HG03378 (cell line): ENCODE measurements at regions not wholly inside any gene's neighbourhood (a gene's known extent, or its start where the extent isn't known, plus 50 kb on each side); places are given as distances from the start of the nearest gene placed in this dataset.
"Not testable (repeated sequence)": the region's sequence is repeated elsewhere in the genome, so short reads cannot be mapped to it uniquely, and the experiment has no call there.

ENCODE experiments used
- ATAC-seq: cut with Tn5 transposase; IDR thresholded peaks from one replicate; pipeline ENCODE4 v1.9.1; 2021; ENCODE audit warnings: mild to moderate bottlenecking, moderate library complexity; ENCODE audit not compliant: unreplicated experiment

- no peak for ATAC-seq
Measured at GRCh38 chr12:91896286-91897024, 249.2 kb downstream of the BTG1 start.

DNA sequence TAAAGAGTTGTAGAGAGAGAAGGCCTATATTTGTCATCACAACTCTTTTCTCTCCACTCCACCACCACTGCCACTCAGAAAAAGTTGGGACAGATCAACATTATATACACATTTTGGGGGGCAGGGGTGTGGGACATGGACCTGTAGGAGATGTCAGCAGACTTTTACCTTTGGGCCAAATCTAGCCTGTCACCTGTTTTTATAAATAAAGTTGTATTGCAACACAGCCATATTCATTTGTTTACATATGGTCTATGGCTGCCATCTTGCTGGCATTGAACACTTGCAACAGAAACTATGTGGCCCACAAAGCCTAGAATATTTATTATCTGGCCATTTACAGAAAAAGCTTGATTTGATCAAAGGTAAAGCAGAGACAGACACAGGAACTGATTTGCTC is 250.7 kb downstream of the BTG1 start:
- ATAC-seq = no peak

- ATAC-seq = no peak
Measured at GRCh38 chr12:91893476-91893875, 252.2 kb downstream of the BTG1 start.

GRCh38 chr12:91892081-91892855 is 253.4 kb downstream of the BTG1 start:
- no peak for ATAC-seq

- ATAC-seq = no peak
Measured at GRCh38 chr12:91890742-91891141, 254.9 kb downstream of the BTG1 start.

GRCh38 chr12:91889910-91890309 is 255.7 kb downstream of the BTG1 start:
- no peak for ATAC-seq

- ATAC-seq = no peak
Measured at GRCh38 chr12:91889059-91889458, 256.6 kb downstream of the BTG1 start.

GRCh38 chr12:91887957-91888356 is 257.7 kb downstream of the BTG1 start:
- ATAC-seq = no peak

- ATAC-seq = no peak
Measured at GRCh38 chr12:91885851-91886731, 259.6 kb downstream of the BTG1 start.

GRCh38 chr12:91884230-91884629 is 261.4 kb downstream of the BTG1 start:
- no peak for ATAC-seq

GRCh38 chr12:91883811-91884210 is 261.8 kb downstream of the BTG1 start:
- no peak for ATAC-seq

DNA sequence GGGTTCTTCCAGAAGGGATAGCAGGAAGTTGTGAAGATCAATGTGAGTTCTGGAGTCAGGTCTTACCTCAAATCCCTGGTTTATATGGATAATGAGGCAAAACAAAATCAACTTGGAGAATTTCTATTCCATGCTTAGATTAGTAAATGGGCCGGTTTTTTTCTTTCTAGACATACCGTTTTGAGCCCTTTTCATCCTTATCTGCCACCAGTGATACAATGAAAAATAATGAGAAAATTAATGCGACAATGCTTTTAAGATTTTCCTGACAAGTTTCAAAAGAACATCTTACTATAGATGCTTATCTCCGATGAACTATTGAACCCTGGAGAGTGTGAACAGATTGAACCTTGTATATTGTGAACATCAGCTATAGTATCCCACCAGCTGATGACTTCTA is 262.7 kb downstream of the BTG1 start:
- no peak for ATAC-seq

DNA sequence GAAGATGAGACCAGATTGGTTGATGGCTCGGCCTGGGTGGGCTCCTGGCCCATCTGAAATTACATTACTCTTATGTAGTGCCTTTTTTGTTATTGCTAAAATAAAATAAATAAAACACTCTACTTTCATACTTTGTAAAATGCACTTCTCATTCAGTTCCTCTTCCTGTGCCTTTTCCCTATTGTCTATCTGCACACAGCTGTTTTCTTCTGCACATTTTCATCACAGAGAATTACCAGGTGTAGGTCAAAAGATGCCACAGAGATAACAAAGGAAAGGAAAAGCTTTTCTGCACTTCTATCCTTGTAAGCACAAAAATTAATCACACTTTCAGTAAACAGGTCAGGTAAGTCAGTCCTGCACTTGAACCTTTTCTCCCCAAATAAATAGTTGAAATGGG is 265.1 kb downstream of the BTG1 start:
- ATAC-seq = no peak

- peak; percentile 40 for ATAC-seq
Measured at GRCh38 chr12:91877456-91878235, 268.0 kb downstream of the BTG1 start.

DNA sequence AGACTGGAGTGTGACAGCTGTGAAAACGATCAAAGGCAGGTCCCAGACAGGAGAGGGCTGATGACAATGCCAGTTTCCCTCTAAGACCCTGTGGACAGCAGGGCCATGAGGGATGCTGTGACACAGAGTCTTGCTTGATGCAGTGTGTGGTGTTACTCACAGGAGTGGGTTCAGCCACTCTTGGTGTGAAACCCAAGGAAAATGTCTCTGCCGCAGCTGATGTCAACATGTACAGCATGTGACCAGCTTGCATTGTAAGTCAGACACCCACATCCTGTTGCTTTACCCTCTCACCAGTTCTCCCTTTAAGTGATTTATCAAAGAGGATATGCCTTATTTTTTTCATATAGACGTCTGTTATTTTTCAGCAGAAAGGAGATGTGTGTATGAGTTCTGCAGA is 268.6 kb downstream of the BTG1 start:
- peak; percentile 97 for ATAC-seq

DNA sequence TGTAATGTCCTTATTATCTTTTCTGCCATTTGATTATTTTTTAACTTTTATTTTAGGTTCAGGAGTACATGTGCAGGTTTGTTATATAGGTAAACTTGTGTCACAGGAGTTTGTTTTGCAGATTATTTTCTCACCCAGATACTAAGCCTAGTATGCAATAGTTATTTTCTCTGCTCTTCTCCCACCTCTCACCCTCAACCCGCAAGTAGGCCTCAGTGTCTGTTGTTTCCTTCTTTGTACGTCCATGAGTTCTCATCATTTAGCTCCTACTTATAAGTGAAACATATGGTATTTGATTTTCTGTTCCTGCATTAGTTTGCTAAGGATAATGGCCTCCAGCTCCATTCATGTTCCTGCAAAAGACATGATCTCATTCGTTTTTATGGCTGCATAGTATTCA is 270.0 kb downstream of the BTG1 start:
- ATAC-seq = not testable (repeated sequence)

DNA sequence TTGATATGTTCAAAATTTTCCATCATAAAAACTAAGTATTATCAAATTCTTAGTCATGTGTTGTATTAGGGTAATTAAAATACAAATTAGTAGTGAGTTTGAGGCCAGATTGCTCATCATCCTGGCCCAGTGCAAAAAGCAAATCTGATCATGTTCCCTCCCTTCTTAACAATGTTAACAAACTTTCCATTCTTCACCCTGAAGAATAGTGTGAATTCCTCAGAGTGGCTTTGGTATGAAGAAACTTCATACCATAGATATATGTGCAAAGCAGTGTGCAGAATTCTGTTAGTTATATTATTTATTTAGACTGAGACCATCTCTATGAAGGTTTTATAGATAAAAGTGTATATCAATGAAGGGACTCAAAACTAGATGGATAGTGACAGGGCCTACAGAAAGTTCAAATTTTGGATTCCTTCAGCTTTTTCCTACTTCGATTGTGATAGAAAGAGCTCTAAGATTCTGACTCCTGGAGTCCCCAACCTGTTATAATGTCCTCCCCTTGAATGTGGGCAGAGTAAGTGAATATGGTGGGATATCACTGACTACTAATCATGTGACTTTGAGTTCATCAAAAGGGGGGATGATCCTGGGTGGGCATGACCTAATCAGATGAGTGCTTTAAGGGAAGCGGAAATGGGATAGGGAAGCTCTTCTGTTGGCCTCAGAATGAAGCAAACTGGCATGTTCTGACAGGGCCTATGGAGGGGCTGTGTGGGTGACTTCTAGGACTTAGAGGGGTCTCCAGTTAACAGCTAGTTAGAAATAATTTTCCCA is 271.4 kb downstream of the BTG1 start:
- no peak for ATAC-seq

DNA sequence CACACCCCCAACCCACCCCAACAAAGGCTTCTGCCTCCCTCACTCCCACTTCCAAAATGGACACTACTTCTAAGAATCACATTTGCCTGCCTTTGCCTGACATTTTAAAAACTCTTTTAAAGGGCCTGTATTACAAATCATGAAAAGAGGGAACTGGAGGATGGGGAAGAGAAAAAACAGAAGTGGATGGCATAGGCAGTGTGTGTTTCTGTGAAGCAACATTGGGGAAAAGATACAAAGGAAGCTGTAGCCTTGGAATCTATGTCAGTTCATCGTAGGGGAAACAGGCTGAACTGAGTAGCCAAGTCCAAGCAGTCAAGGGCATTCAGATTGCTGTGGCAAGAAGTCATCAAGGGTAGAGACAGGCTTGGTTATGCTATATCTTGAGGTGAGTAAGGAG is 273.9 kb downstream of the BTG1 start:
- ATAC-seq = no peak

DNA sequence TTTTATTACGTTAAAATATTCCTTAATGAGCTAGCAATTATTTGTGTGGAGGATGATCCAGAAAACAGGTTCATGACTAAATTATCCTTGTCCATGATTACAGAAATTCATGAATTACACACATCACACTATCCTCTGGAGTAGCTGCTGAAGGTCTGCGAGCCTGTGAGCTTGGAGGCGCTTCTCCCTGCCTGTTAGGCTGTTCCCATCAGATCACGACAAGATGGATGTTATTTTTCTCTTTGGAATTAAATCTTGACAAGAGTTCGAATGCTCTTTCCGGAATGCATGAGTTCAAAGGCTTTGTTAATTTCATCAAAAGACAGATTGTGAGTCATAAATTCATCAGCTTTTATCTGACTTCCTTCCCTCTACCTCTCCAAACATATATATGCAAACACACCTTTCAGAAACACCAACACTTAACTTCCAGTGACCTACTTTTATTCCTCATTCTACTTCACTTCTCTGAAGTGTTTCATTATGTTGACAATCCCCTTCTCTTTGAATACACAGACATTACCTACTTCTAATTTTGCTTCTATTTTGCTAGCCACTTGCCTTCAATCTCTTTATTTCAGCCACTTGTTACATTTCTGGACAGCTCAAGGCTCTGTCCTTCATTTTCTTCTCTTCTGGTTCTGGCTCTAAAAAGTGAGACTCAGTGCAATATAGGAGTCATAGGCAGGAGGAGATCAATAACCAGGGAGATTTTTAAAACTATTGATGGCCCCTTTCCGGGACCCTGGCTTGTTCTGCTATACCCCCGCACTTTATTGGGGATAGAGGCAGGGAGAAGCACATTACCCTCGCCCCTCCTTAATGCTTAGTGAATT is 274.6 kb downstream of the BTG1 start:
- no peak for ATAC-seq
